T-cell (primary cell): ENCODE measurements at regions not wholly inside any gene's neighbourhood (a gene's known extent, or its start where the extent isn't known, plus 50 kb on each side); places are given as distances from the start of the nearest gene placed in this dataset.

Experiments used
- ATAC-seq, 4 experiments: fragments of 200-7000 bp in 3 of 4; fragments of 150-1000 bp in 1 of 4; cut with Tn5 transposase; replicated peaks in 1 of 4; 1 replicate in 3 of 4; 2 replicates in 1 of 4; pipeline ENCODE4 v1.10.0; 2021; ENCODE audit warnings: moderate library complexity in 3 of 4, mild to moderate bottlenecking in 2 of 4, moderate number of reproducible peaks in 1 of 4
- CTCF ChIA-PET, 2 donors: fragments of 300-600 bp; sonication (Branson Sonifier 250); formaldehyde crosslinking; loops; one replicate each; lab custom pipeline; 2022; ENCODE audit warnings: antibody characterized with exemption in 2 of 2; lab: Charles Lee
- POLR2A ChIA-PET, 2 donors: fragments of 300-600 bp; sonication (Branson Sonifier 250); formaldehyde crosslinking; loops; one replicate each; lab custom pipeline; 2022; ENCODE audit warnings: antibody characterized with exemption in 2 of 2; lab: Charles Lee
- DNase-seq, 35 experiments: peaks; one replicate each; pipeline versions ENCODE4 v3.0.0 to v3.0.0-alpha.2; 2013 to 2023
- H3K27ac ChIP-seq: one replicate; pipeline ENCODE4 v1.5.1; 2013; ENCODE audit warnings: low read length
- H3K27me3 ChIP-seq, 2 experiments: replicated peaks in 1 of 2; 1 replicate in 1 of 2; 2 replicates in 1 of 2; pipeline versions ENCODE4 v1.6.1 to v1.7.0; 2013; ENCODE audit warnings: low read length in 1 of 2, mixed read lengths in 1 of 2; ENCODE audit not compliant: control insufficient read depth in 2 of 2, insufficient read depth in 2 of 2; ENCODE audit errors: extremely low read depth in 1 of 2
- H3K36me3 ChIP-seq, 2 donors: 1 replicate in 1 of 2; 2 replicates in 1 of 2; pipeline versions ENCODE4 v1.6.1 to v1.7.0; 2013; ENCODE audit warnings: low read length in 1 of 2; ENCODE audit not compliant: control insufficient read depth in 2 of 2, insufficient read depth in 1 of 2; ENCODE audit errors: extremely low read depth in 1 of 2
- H3K4me1 ChIP-seq, 2 experiments: 1 replicate in 1 of 2; 2 replicates in 1 of 2; pipeline versions ENCODE4 v1.6.1 to v1.7.0; 2013; ENCODE audit warnings: low read length in 2 of 2, mixed read lengths in 1 of 2; ENCODE audit not compliant: insufficient read depth in 2 of 2, control insufficient read depth in 1 of 2; ENCODE audit errors: extremely low read depth in 1 of 2
- H3K4me3 ChIP-seq, 2 donors: 1 replicate in 1 of 2; 2 replicates in 1 of 2; pipeline versions ENCODE4 v1.5.1 to v1.7.0; 2013; ENCODE audit warnings: mild to moderate bottlenecking in 2 of 2, low read length in 1 of 2, moderate library complexity in 1 of 2; ENCODE audit not compliant: control insufficient read depth in 1 of 2; ENCODE audit errors: extremely low read depth in 1 of 2
- H3K9me3 ChIP-seq: 2 replicates; pipeline ENCODE4 v1.7.0; 2013
- H3K27ac Mint-ChIP-seq, 2 donors: one replicate each; pipeline ENCODE4 v1.8.0; 2020 to 2021; ENCODE audit warnings: mild to moderate bottlenecking in 2 of 2, mixed read lengths in 2 of 2
- H3K27me3 Mint-ChIP-seq, 2 donors: one replicate each; pipeline ENCODE4 v1.8.0; 2021 to 2022; ENCODE audit warnings: mixed read lengths in 2 of 2
- H3K36me3 Mint-ChIP-seq: one replicate; pipeline ENCODE4 v1.8.0; 2021; ENCODE audit warnings: mixed read lengths
- H3K4me1 Mint-ChIP-seq, 3 donors: one replicate each; pipeline ENCODE4 v1.8.0; 2020 to 2022; ENCODE audit warnings: mixed read lengths in 3 of 3, mild to moderate bottlenecking in 1 of 3
- H3K4me3 Mint-ChIP-seq, 3 donors: one replicate each; pipeline ENCODE4 v1.8.0; 2020 to 2022; ENCODE audit warnings: mild to moderate bottlenecking in 3 of 3, mixed read lengths in 3 of 3, moderate library complexity in 3 of 3
- H3K9me3 Mint-ChIP-seq, 3 donors: one replicate each; pipeline ENCODE4 v1.8.0; 2020 to 2022; ENCODE audit warnings: mixed read lengths in 3 of 3
- WGBS: methylation state at CpG from one replicate; pipeline ENCODE4 v1.1.5; 2013; ENCODE audit warnings: missing lambda C conversion rate; ENCODE audit not compliant: insufficient coverage; 5-methylcytosine and 5-hydroxymethylcytosine counted together

- H3K9me3 Mint-ChIP-seq = no peaks in the 10 kb centered on the region
- no peak for DNase-seq
- WGBS = 68% methylated on average over 2 of the region's 4 CpGs
- H3K27ac ChIP-seq = no peak overlapping the region
- H3K9me3 ChIP-seq = no peaks in the 10 kb centered on the region
- H3K4me3 Mint-ChIP-seq = no peak overlapping the region
- H3K27me3 ChIP-seq = peaks cover 0 to 2% of the 10 kb centered on the region in 2 experiments
- no peaks in the 10 kb centered on the region for H3K4me1 ChIP-seq
- H3K4me1 Mint-ChIP-seq = no peaks in the 10 kb centered on the region
- peaks cover 0 to 13% of the 10 kb centered on the region in 2 donors for H3K27me3 Mint-ChIP-seq
- H3K4me3 ChIP-seq = no peak overlapping the region
- ChIA-PET CTCF (interaction anchor here in 1 of 2 donors (0.6 kb wide), 1 partner anchor 10 kb away, joined by 3 read pairs; no protein-coding TSS in a partner anchor), POLR2A (no interaction called here)
- ATAC-seq = no peak
- no peak overlapping the region for H3K27ac Mint-ChIP-seq
- no peaks in the 10 kb centered on the region for H3K36me3 Mint-ChIP-seq
- H3K36me3 ChIP-seq = no peaks in the 10 kb centered on the region
These were observed 242.0 kb upstream of the TRPM3 start for GRCh38 chr9:71363286-71363961.

GRCh38 chr9:71361357-71361756 is 239.9 kb upstream of the TRPM3 start:
- H3K27ac ChIP-seq = no peak overlapping the region
- no peak overlapping the region for H3K27ac Mint-ChIP-seq
- H3K36me3 ChIP-seq = no peaks in the 10 kb centered on the region
- CTCF ChIA-PET = no interaction called here
- POLR2A ChIA-PET = no interaction called here
- no peaks in the 10 kb centered on the region for H3K9me3 Mint-ChIP-seq
- no peak overlapping the region for H3K4me3 ChIP-seq
- H3K4me3 Mint-ChIP-seq = no peak overlapping the region
- ATAC-seq (no peak), DNase-seq (no peak)
- H3K27me3 Mint-ChIP-seq = peaks cover 0 to 20% of the 10 kb centered on the region in 2 donors
- 17% methylated on average over 1 of the region's 2 CpGs for WGBS
- H3K36me3 Mint-ChIP-seq = no peaks in the 10 kb centered on the region
- no peaks in the 10 kb centered on the region for H3K4me1 Mint-ChIP-seq
- H3K4me1 ChIP-seq = no peaks in the 10 kb centered on the region
- no peaks in the 10 kb centered on the region for H3K9me3 ChIP-seq
- peaks cover 0 to 2% of the 10 kb centered on the region in 2 experiments for H3K27me3 ChIP-seq

GRCh38 chr9:71357346-71357745 is 235.9 kb upstream of the TRPM3 start:
- Histone ChIP-seq H3K27ac (no peak overlapping the region), H3K9me3 (no peaks in the 10 kb centered on the region), H3K27me3 (no peaks in the 10 kb centered on the region), H3K4me3 (no peak overlapping the region), H3K4me1 (no peaks in the 10 kb centered on the region), H3K36me3 (no peaks in the 10 kb centered on the region)
- no peak overlapping the region for H3K4me3 Mint-ChIP-seq
- no peak for ATAC-seq
- no peaks in the 10 kb centered on the region for H3K4me1 Mint-ChIP-seq
- H3K27ac Mint-ChIP-seq = no peak overlapping the region
- no peaks in the 10 kb centered on the region for H3K9me3 Mint-ChIP-seq
- ChIA-PET CTCF (interaction anchor here (0.5 to 0.6 kb wide), 2 partner anchors 328 to 1189 kb away, joined by 3 to 4 read pairs; no protein-coding TSS in a partner anchor), POLR2A (no interaction called here)
- peaks cover 4 to 17% of the 10 kb centered on the region in 2 donors for H3K27me3 Mint-ChIP-seq
- DNase-seq = no peak
- whole genome bisulfite sequencing = 63% methylated on average over 4 of the region's 4 CpGs
- H3K36me3 Mint-ChIP-seq = no peaks in the 10 kb centered on the region

- Histone ChIP-seq H3K4me3 (no peak overlapping the region), H3K9me3 (no peaks in the 10 kb centered on the region), H3K36me3 (no peaks in the 10 kb centered on the region), H3K27ac (no peak overlapping the region), H3K4me1 (no peaks in the 10 kb centered on the region), H3K27me3 (no peaks in the 10 kb centered on the region)
- POLR2A ChIA-PET = no interaction called here
- H3K9me3 Mint-ChIP-seq = no peaks in the 10 kb centered on the region
- 81% methylated on average over 2 of the region's 4 CpGs for WGBS
- DNase-seq (no peak), ATAC-seq (no peak)
- no peak overlapping the region for H3K4me3 Mint-ChIP-seq
- CTCF ChIA-PET = no interaction called here
- H3K27me3 Mint-ChIP-seq = peaks cover 4 to 21% of the 10 kb centered on the region in 2 donors
- H3K4me1 Mint-ChIP-seq = no peaks in the 10 kb centered on the region
- no peak overlapping the region for H3K27ac Mint-ChIP-seq
- H3K36me3 Mint-ChIP-seq = no peaks in the 10 kb centered on the region
These were observed 234.5 kb upstream of the TRPM3 start for GRCh38 chr9:71355884-71356283.

GRCh38 chr9:71353720-71354119 is 232.3 kb upstream of the TRPM3 start:
- no peaks in the 10 kb centered on the region for H3K9me3 Mint-ChIP-seq
- no peak overlapping the region for H3K4me3 Mint-ChIP-seq
- ChIA-PET POLR2A (no interaction called here), CTCF (no interaction called here)
- Histone ChIP-seq H3K27ac (no peak overlapping the region), H3K4me3 (no peak overlapping the region), H3K9me3 (no peaks in the 10 kb centered on the region), H3K36me3 (no peaks in the 10 kb centered on the region), H3K27me3 (no peaks in the 10 kb centered on the region), H3K4me1 (no peaks in the 10 kb centered on the region)
- ATAC-seq = no peak
- H3K27me3 Mint-ChIP-seq = peaks cover 4 to 17% of the 10 kb centered on the region in 2 donors
- H3K4me1 Mint-ChIP-seq = no peaks in the 10 kb centered on the region
- no peak overlapping the region for H3K27ac Mint-ChIP-seq
- H3K36me3 Mint-ChIP-seq = no peaks in the 10 kb centered on the region
- no peak for DNase-seq
- no CpG with 5 or more reads among the region's 2 CpGs for WGBS

GRCh38 chr9:71352837-71353236 is 231.4 kb upstream of the TRPM3 start:
- DNase-seq = no peak
- Mint-ChIP-seq H3K36me3 (no peaks in the 10 kb centered on the region), H3K4me1 (no peaks in the 10 kb centered on the region), H3K9me3 (no peaks in the 10 kb centered on the region), H3K27ac (no peak overlapping the region), H3K4me3 (no peak overlapping the region), H3K27me3 (peaks cover 4 to 12% of the 10 kb centered on the region in 2 donors)
- no peaks in the 10 kb centered on the region for H3K27me3 ChIP-seq
- H3K27ac ChIP-seq = no peak overlapping the region
- POLR2A ChIA-PET = no interaction called here
- H3K4me1 ChIP-seq = no peaks in the 10 kb centered on the region
- 83% methylated on average over 4 of the region's 5 CpGs for WGBS
- no peaks in the 10 kb centered on the region for H3K36me3 ChIP-seq
- CTCF ChIA-PET = interaction anchor here in 1 of 2 donors (0.5 kb wide), 1 partner anchor 257 kb away, joined by 6 read pairs; no protein-coding TSS in a partner anchor
- no peaks in the 10 kb centered on the region for H3K9me3 ChIP-seq
- H3K4me3 ChIP-seq = no peak overlapping the region
- no peak for ATAC-seq
